GM23338 (cell line): ENCODE measurements at regions not wholly inside any gene's neighbourhood (a gene's known extent, or its start where the extent isn't known, plus 50 kb on each side); places are given as distances from the start of the nearest gene placed in this dataset.

ENCODE experiments used
- ATAC-seq: fragments of 200-7000 bp; cut with Tn5 transposase; 3 replicates; pipeline ENCODE4 v1.9.1; 2020
- DNase-seq: peaks from one replicate; pipeline ENCODE4 v3.0.0-alpha.2; 2015; ENCODE audit warnings: low spot score
- H2AFZ ChIP-seq: fragments of 200-600 bp; sonication (generic); 2 replicates; pipeline ENCODE4 v1.8.0; 2016; ENCODE audit warnings: antibody characterized with exemption, mild to moderate bottlenecking, moderate library complexity
- H3F3A ChIP-seq: fragments of 200-600 bp; sonication (generic); replicated peaks from 2 replicates; pipeline ENCODE4 v1.8.0; 2017; ENCODE audit warnings: antibody characterized with exemption, mixed run types, low read depth
- H3K27ac ChIP-seq: fragments of 200-600 bp; sonication (generic); 2 replicates; pipeline ENCODE4 v1.6.1; 2016; ENCODE audit warnings: low read depth
- H3K27me3 ChIP-seq: fragments of 200-600 bp; sonication (generic); 2 replicates; pipeline ENCODE4 v1.8.0; 2016; ENCODE audit warnings: mild to moderate bottlenecking, mixed run types, moderate library complexity; ENCODE audit not compliant: insufficient read depth
- H3K36me3 ChIP-seq: fragments of 200-600 bp; sonication (generic); 2 replicates; pipeline ENCODE4 v1.8.0; 2016; ENCODE audit warnings: mild to moderate bottlenecking; ENCODE audit not compliant: insufficient read depth
- H3K4me1 ChIP-seq: fragments of 200-600 bp; sonication (generic); 2 replicates; pipeline ENCODE4 v1.8.0; 2016; ENCODE audit warnings: mild to moderate bottlenecking, moderate library complexity; ENCODE audit not compliant: insufficient read depth
- H3K4me2 ChIP-seq: fragments of 200-600 bp; sonication (generic); 2 replicates; pipeline ENCODE4 v1.7.1; 2017; ENCODE audit warnings: mixed run types
- H3K4me3 ChIP-seq: fragments of 200-600 bp; sonication (generic); 2 replicates; pipeline ENCODE4 v1.6.1; 2016; ENCODE audit warnings: mixed run types
- H3K79me2 ChIP-seq: fragments of 200-600 bp; sonication (generic); replicated peaks from 2 replicates; pipeline ENCODE4 v1.8.0; 2017; ENCODE audit warnings: mild to moderate bottlenecking; ENCODE audit not compliant: insufficient read depth
- H3K9me2 ChIP-seq: fragments of 200-600 bp; sonication (generic); 2 replicates; pipeline ENCODE4 v1.8.0; 2017; ENCODE audit not compliant: insufficient read depth
- H4K20me1 ChIP-seq: fragments of 200-600 bp; sonication (generic); replicated peaks from 2 replicates; pipeline ENCODE4 v1.8.0; 2017; ENCODE audit warnings: mild to moderate bottlenecking; ENCODE audit not compliant: insufficient read depth
- H3K27ac Mint-ChIP-seq: 2 replicates; pipeline ENCODE4 v1.8.0; 2020; ENCODE audit warnings: inconsistent platforms, mild to moderate bottlenecking, moderate library complexity, mixed read lengths
- H3K27me3 Mint-ChIP-seq: 3 replicates; pipeline ENCODE4 v1.8.0; 2022; ENCODE audit warnings: low read depth, mild to moderate bottlenecking, moderate library complexity, mixed read lengths, inconsistent platforms; ENCODE audit not compliant: insufficient read depth, poor library complexity
- H3K36me3 Mint-ChIP-seq: 3 replicates; pipeline ENCODE4 v1.8.0; 2021; ENCODE audit warnings: low read depth, mild to moderate bottlenecking, inconsistent platforms, moderate library complexity, mixed read lengths
- H3K4me1 Mint-ChIP-seq: 3 replicates; pipeline ENCODE4 v1.8.0; 2020; ENCODE audit warnings: mild to moderate bottlenecking, inconsistent platforms, mixed read lengths
- H3K4me3 Mint-ChIP-seq: 3 replicates; pipeline ENCODE4 v1.8.0; 2021; ENCODE audit warnings: moderate library complexity, mild to moderate bottlenecking, inconsistent platforms, mixed read lengths
- H3K9me3 Mint-ChIP-seq: 3 replicates; pipeline ENCODE4 v1.8.0; 2020; ENCODE audit warnings: moderate library complexity, mild to moderate bottlenecking, inconsistent platforms, mixed read lengths
- EZH2 ChIP-seq: fragments of 200-600 bp; sonication (generic); IDR thresholded peaks from one replicate; pipeline ENCODE4 v1.8.0; 2017; ENCODE audit warnings: antibody characterized with exemption, mild to moderate bottlenecking, low read depth; ENCODE audit not compliant: unreplicated experiment
- EZH2phosphoT487 ChIP-seq: fragments of 200-600 bp; sonication (generic); IDR thresholded peaks from one replicate; pipeline ENCODE4 v1.8.1; 2018; ENCODE audit warnings: antibody characterized with exemption; ENCODE audit not compliant: unreplicated experiment
- JUNB ChIP-seq: IDR thresholded peaks from one replicate; pipeline ENCODE4 v1.6.1; 2016; ENCODE audit warnings: antibody characterized with exemption; ENCODE audit not compliant: unreplicated experiment
- NANOG ChIP-seq: IDR thresholded peaks from 2 replicates; pipeline ENCODE4 v1.6.1; 2016; ENCODE audit warnings: antibody characterized with exemption, borderline replicate concordance
- STAT1 ChIP-seq: IDR thresholded peaks from one replicate; pipeline ENCODE4 v1.6.1; 2016; ENCODE audit warnings: antibody characterized with exemption; ENCODE audit not compliant: unreplicated experiment
- ZNF114 ChIP-seq: fragments of 250-450 bp; sonication (Bioruptor Pico); IDR thresholded peaks from 2 replicates; pipeline ENCODE4 v1.5.0; 2020; ENCODE audit warnings: mild to moderate bottlenecking, moderate library complexity
- ZNF331 ChIP-seq: fragments of 250-450 bp; sonication (Bioruptor Pico); IDR thresholded peaks from 2 replicates; pipeline ENCODE4 v1.5.0; 2020; ENCODE audit warnings: low read depth, mild to moderate bottlenecking, moderate library complexity
- ZNF462 ChIP-seq: fragments of 250-450 bp; sonication (Bioruptor Pico); IDR thresholded peaks from 2 replicates; pipeline ENCODE4 v1.5.0; 2020; ENCODE audit warnings: mild to moderate bottlenecking, moderate library complexity
- TF ChIP-seq, protein P1 (sequence below): IDR thresholded peaks from one replicate; pipeline ENCODE4 v1.6.1; 2018; ENCODE audit warnings: antibody characterized with exemption; ENCODE audit not compliant: unreplicated experiment

DNA sequence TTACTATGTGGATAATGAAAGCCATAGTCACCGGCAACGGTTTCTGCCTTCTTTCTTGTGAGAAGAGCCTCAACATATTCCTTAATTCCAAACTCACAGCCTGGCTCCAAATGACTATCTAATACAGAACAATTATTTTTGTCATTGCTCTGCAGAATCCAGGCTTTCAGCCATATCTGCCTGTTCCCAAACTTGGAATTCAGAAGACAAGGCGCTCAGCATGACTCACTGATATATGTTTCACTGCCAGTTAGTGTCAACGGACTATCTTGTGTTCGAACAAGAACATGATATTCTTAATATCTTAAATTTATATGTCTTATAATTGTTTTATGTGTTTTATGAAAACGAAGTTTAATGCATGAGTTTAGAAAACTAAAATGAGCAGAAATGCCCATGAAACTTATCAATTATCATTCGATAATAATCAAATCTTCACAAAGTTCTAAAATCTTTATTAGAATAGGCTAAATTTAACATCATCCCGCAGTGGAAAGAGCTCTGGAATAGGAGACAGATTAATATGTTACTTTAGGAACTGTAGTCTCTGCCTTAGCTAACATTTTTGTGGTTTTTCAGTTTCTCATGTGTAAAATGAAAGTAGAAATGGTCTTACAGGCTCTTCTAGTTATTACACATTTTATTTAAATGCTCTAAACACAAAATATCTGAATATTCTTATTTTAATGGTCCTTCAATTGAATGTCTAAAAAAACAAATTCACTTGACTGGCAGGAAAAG lies 669.3 kb upstream of the GJE1 start (continued):
- TF ChIP-seq, protein P1, sequence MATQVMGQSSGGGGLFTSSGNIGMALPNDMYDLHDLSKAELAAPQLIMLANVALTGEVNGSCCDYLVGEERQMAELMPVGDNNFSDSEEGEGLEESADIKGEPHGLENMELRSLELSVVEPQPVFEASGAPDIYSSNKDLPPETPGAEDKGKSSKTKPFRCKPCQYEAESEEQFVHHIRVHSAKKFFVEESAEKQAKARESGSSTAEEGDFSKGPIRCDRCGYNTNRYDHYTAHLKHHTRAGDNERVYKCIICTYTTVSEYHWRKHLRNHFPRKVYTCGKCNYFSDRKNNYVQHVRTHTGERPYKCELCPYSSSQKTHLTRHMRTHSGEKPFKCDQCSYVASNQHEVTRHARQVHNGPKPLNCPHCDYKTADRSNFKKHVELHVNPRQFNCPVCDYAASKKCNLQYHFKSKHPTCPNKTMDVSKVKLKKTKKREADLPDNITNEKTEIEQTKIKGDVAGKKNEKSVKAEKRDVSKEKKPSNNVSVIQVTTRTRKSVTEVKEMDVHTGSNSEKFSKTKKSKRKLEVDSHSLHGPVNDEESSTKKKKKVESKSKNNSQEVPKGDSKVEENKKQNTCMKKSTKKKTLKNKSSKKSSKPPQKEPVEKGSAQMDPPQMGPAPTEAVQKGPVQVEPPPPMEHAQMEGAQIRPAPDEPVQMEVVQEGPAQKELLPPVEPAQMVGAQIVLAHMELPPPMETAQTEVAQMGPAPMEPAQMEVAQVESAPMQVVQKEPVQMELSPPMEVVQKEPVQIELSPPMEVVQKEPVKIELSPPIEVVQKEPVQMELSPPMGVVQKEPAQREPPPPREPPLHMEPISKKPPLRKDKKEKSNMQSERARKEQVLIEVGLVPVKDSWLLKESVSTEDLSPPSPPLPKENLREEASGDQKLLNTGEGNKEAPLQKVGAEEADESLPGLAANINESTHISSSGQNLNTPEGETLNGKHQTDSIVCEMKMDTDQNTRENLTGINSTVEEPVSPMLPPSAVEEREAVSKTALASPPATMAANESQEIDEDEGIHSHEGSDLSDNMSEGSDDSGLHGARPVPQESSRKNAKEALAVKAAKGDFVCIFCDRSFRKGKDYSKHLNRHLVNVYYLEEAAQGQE, result no peak

DNA sequence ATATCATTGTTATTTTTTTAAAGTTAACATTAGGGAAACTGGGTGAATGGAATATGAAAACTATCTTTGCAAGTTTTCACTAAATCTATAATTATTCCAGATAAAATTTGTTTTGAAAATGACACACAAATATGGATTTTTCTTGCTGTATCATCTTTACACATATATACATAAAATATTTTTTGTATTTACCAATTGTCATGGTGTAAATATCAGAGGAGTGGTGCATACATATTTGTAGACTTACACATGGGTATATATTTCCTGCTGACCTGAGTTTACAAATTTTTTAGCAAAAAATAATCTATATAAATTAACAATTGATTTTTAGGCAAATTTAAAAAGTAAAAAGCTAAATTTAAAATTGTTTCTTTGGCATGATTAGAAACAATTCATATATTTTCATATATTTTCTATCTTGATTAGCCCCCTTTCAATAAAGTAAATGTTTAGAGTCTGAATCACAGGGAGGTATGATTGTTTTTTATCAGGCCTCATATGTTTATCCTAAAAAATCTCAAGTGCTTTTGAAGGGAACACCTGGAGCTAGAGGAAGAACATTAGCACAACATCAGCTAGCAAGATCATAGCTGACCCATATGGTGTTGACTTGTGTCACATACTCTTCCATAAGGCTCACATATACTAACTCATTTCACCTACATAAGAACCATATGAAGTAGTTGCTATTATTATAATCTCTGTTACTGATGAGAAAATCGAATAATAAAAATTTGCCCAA lies 671.8 kb upstream of the GJE1 start:
- Histone ChIP-seq H3K4me2 (peak overlapping the region; percentile 7; the same call in 1 of the 2 replicates), H3F3A (no peaks in the 10 kb centered on the region), H3K27ac (peak overlapping the region; percentile 96), H3K4me1 (peaks cover 14% of the 10 kb centered on the region), H3K36me3 (no peaks in the 10 kb centered on the region), H3K4me3 (no peak overlapping the region), H3K79me2 (no peaks in the 10 kb centered on the region), H2AFZ (no peak overlapping the region), H3K27me3 (no peaks in the 10 kb centered on the region), H4K20me1 (no peaks in the 10 kb centered on the region), H3K9me2 (peaks cover 8% of the 10 kb centered on the region)
- DNase-seq, result no peak
- ATAC-seq, result no peak
- Mint-ChIP-seq H3K36me3 (peaks cover 8% of the 10 kb centered on the region), H3K27ac (peak overlapping the region; percentile 88), H3K27me3 (peaks cover 1% of the 10 kb centered on the region), H3K9me3 (no peaks in the 10 kb centered on the region; the same call in 1 of the 3 replicates), H3K4me1 (peaks cover 18% of the 10 kb centered on the region), H3K4me3 (no peak overlapping the region)
- TF ChIP-seq STAT1 (no peak), ZNF462 (CRISPR knock-in tag) (no peak), ZNF331 (CRISPR knock-in tag) (no peak), NANOG (no peak), JUNB (no peak), EZH2 (no peak), ZNF114 (CRISPR knock-in tag) (no peak), EZH2phosphoT487 (no peak)
- TF ChIP-seq, protein P1, result no peak
